ENCODE measurements at regions not wholly inside any gene's neighbourhood (a gene's known extent, or its start where the extent isn't known, plus 50 kb on each side); places are given as distances from the start of the nearest gene placed in this dataset.

GRCh38 chr11:72512956-72513355 is 78.6 kb upstream of the CLPB start:
- Histone ChIP-seq H2BK12ac (ENCODE audit: low read depth, low read length) (no peak overlapping the region), H3K14ac (ENCODE audit: insufficient read length) (no peak overlapping the region), H2BK20ac (ENCODE audit: low read length) (no peak overlapping the region), H3K4me1 (replicated peaks in 1 of 4; ENCODE audit: control insufficient read depth in 3 of 4, insufficient read depth in 4 of 4, low read length in 3 of 4) (no peaks in the 10 kb centered on the region), H4K20me1 (replicated peaks in 1 of 2; ENCODE audit: control insufficient read depth in 1 of 2, insufficient read depth in 2 of 2, low read length in 2 of 2) (no peaks in the 10 kb centered on the region), H2BK120ac (replicated peaks; ENCODE audit: low read depth, low read length) (no peak overlapping the region), H2AK5ac (ENCODE audit: low read depth, low read length) (no peak overlapping the region), H2AFZ (ENCODE audit: low read length) (no peak overlapping the region), H3K9me3 (ENCODE audit: insufficient read depth in 2 of 2, low read depth in 1 of 2, low read length in 1 of 2) (peaks cover 10 to 17% of the 10 kb centered on the region in 2 experiments), H3K4ac (replicated peaks; ENCODE audit: insufficient read length, low read depth, low read length) (no peak overlapping the region), H3K4me2 (ENCODE audit: insufficient read depth in 1 of 2, low read depth in 2 of 2, low read length in 2 of 2) (no peak overlapping the region), H4K8ac (ENCODE audit: extremely low read depth, insufficient read depth, low read length) (no peak overlapping the region), H3K36me3 (ENCODE audit: control insufficient read depth in 2 of 4, insufficient read depth in 4 of 4, low read length in 3 of 4) (no peaks in the 10 kb centered on the region), H4K91ac (replicated peaks; ENCODE audit: insufficient read length, low read length) (no peak overlapping the region), H3K9ac (replicated peaks in 1 of 4; ENCODE audit: extremely low read depth in 1 of 4, low read depth in 3 of 4, low read length in 3 of 4) (no peak overlapping the region), H2BK5ac (ENCODE audit: low read depth, low read length) (no peak overlapping the region), H3K79me1 (ENCODE audit: low read depth, low read length) (no peaks in the 10 kb centered on the region), H2BK15ac (ENCODE audit: low read length) (no peak overlapping the region), H3K23me2 (ENCODE audit: low read depth, low read length) (no peaks in the 10 kb centered on the region; the same call in 1 of the 2 replicates), H3K27me3 (replicated peaks in 1 of 4; ENCODE audit: control insufficient read depth in 3 of 4, extremely low read depth in 1 of 4, insufficient read depth in 3 of 4, low read length in 3 of 4) (no peaks in the 10 kb centered on the region), H3K79me2 (ENCODE audit: control insufficient read depth in 1 of 2, insufficient read depth in 2 of 2, low read length in 2 of 2) (no peaks in the 10 kb centered on the region), H3K4me3 (ENCODE audit: extremely low read depth in 1 of 4, insufficient read depth in 2 of 4, low read depth in 3 of 4, low read length in 4 of 4) (no peak overlapping the region), H3K18ac (ENCODE audit: extremely low read depth, low read length) (no peak overlapping the region), H4K5ac (ENCODE audit: insufficient read length, low read depth, low read length) (no peak overlapping the region), H3K23ac (ENCODE audit: insufficient read length) (no peak overlapping the region), H3K27ac (ENCODE audit: low read depth, low read length) (no peak overlapping the region), H3K56ac (replicated peaks; ENCODE audit: insufficient read length, low read depth, low read length) (no peak overlapping the region)
- DNase-seq (ENCODE audit: low read depth in 1 of 2, low spot score in 2 of 2) (no peak), FAIRE-seq (no peak)
- ChIA-PET CTCF (ENCODE audit: partially characterized antibody) (interaction anchor here (0.5 to 0.7 kb wide), 3 partner anchors 24 to 603 kb away, joined by 3 to 4 read pairs (median 4); no protein-coding TSS in a partner anchor), POLR2A (ENCODE audit: partially characterized antibody) (no interaction called here)
- 85% methylated on average over 3 of the region's 3 CpGs; no CpG with 5 or more reads in 1 of the 2 experiments for WGBS, 2 experiments (ENCODE audit: extremely low coverage in 1 of 2, insufficient coverage in 1 of 2, insufficient read length in 1 of 2, insufficient replicate concordance in 2 of 2, low coverage in 1 of 2, low lambda C conversion rate in 2 of 2, missing lambda C conversion rate in 1 of 2)
- no peak for TF ChIP-seq SIN3A (conservative IDR thresholded peaks at IDR 0.05 in 1 of 2, IDR thresholded peaks at IDR 0.05 in 1 of 2; ENCODE audit: low read depth in 1 of 2, low read length in 2 of 2)
- TF ChIP-seq EP300 (IDR thresholded peaks at IDR 0.05; ENCODE audit: borderline replicate concordance in 1 of 2, low read depth in 2 of 2, low read length in 2 of 2): no peak
- no peak for TF ChIP-seq ASH2L (IDR thresholded peaks at IDR 0.05; ENCODE audit: low read length)
- no peak for TF ChIP-seq PHF8 (conservative IDR thresholded peaks at IDR 0.05; ENCODE audit: low read depth, low read length)
- TF ChIP-seq TAF7 (optimal IDR thresholded peaks at IDR 0.05; ENCODE audit: borderline replicate concordance, low read depth, low read length): no peak
- TF ChIP-seq HDAC2 (IDR thresholded peaks at IDR 0.05; ENCODE audit: borderline replicate concordance in 1 of 2, low read depth in 2 of 2, low read length in 2 of 2): no peak
- TF ChIP-seq POLR2AphosphoS5 (IDR thresholded peaks at IDR 0.05; ENCODE audit: low read depth, low read length): no peak
- TF ChIP-seq SP1 (IDR thresholded peaks at IDR 0.05; ENCODE audit: low read depth, low read length): no peak
- TF ChIP-seq TAF1 (IDR thresholded peaks at IDR 0.05; ENCODE audit: low read depth, low read length): no peak
- no peak for TF ChIP-seq SUZ12 (IDR thresholded peaks at IDR 0.05; ENCODE audit: low read length)

All from H1 (cell line).